ENCODE measurements at regions not wholly inside any gene's neighbourhood (a gene's known extent, or its start where the extent isn't known, plus 50 kb on each side); places are given as distances from the start of the nearest gene placed in this dataset.

DNA sequence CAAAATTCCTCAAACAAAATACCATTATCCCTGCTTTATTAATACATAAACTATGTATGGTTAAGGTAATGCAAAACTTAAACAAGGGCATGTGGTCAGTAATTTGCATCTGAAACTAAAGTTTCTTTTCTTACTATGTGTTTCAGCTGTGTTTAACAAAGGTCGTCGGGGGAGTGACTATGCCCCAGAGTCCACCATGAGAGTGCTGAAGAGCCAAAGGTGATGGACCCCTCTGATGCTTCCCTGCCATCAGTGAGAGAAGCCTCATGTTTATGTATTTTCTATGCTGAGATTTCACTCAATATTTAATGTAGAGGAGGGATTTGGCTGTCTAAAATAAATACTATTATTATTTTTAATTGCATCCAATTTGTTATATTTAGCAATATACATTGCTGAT, 707.2 kb upstream of the REG3G start:
- H3K27ac ChIP-seq, result no peak overlapping the region
- CTCF ChIA-PET, result no interaction called here
- POLR2A ChIA-PET (ENCODE audit: low non-redundant PET), result no interaction called here
- TF ChIP-seq, protein P1, sequence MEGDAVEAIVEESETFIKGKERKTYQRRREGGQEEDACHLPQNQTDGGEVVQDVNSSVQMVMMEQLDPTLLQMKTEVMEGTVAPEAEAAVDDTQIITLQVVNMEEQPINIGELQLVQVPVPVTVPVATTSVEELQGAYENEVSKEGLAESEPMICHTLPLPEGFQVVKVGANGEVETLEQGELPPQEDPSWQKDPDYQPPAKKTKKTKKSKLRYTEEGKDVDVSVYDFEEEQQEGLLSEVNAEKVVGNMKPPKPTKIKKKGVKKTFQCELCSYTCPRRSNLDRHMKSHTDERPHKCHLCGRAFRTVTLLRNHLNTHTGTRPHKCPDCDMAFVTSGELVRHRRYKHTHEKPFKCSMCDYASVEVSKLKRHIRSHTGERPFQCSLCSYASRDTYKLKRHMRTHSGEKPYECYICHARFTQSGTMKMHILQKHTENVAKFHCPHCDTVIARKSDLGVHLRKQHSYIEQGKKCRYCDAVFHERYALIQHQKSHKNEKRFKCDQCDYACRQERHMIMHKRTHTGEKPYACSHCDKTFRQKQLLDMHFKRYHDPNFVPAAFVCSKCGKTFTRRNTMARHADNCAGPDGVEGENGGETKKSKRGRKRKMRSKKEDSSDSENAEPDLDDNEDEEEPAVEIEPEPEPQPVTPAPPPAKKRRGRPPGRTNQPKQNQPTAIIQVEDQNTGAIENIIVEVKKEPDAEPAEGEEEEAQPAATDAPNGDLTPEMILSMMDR (conservative IDR thresholded peaks at IDR 0.05; ENCODE audit: low read depth), result no peak
- no peak for DNase-seq (ENCODE audit: low spot score)

DNA sequence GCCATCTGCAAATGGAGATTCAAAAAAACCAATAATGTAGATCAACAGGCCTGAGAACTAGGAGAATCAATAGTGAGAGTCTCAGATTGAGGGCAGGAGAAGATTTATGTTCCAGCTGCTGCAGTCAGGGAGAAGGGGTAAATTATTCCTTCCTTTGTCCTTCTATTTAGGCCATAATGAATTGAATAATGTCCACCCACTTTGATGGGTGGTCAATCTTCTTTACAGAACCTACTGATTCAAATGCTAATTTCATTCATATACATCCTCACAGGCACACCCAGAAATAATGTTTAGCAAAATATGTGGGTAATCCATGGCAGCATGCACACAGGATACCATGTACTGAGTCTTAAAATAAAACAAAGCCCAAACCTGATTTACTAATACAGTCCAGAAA, 695.3 kb upstream of the REG3G start:
- no peak for DNase-seq (ENCODE audit: low spot score)
- no peak overlapping the region for H3K27ac ChIP-seq
- CTCF ChIA-PET, result no interaction called here
- POLR2A ChIA-PET (ENCODE audit: low non-redundant PET), result no interaction called here
- TF ChIP-seq, protein P1 (conservative IDR thresholded peaks at IDR 0.05; ENCODE audit: low read depth), result no peak

DNA sequence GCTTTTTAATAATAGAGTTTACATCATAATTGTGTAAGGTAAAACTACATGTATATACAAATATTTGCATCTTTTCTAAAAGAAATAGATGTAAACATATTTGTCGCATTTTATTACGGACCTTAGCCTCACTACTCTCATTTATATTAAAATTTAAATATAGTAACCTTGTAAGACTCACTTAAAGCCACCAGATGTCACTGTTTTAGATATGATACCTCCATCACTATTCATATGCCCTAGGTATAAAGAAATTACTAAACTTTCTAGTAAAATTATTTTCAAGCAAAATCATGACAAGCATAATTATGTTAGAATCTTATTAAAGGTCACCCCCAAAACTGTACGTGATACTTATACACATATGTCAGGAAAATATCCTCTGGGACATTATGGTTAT, 674.3 kb upstream of the REG3G start:
- no peak overlapping the region for H3K27ac ChIP-seq
- ChIA-PET CTCF (interaction anchor here (0.6 kb wide), 3 partner anchors 509 to 529 kb away, joined by 3 to 4 read pairs (median 3); no protein-coding TSS in a partner anchor), POLR2A (ENCODE audit: low non-redundant PET) (no interaction called here)
- peak; percentile 13 for DNase-seq (ENCODE audit: low spot score)
- TF ChIP-seq, protein P1 (conservative IDR thresholded peaks at IDR 0.05; ENCODE audit: low read depth), result peak; percentile 17; the same call in 1 of the 2 replicates

DNA sequence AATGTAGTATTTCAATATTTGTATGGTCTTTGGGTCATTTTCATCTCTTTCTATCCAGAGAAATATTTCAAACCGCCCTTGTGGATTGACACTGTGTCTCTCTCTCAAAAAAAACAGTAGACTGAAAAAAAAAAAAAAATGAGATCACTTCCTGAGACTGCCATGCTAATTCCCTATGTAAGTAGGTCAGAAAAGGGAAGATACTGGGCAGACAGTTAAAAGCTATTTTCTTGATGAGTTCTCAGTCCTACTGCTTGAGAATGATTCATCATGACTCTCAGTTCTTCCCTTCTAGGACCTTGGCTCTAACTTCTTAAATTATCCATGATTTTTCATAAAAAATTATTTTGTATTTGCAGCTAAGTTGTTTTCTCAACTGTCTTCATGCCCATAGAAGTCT, 672.3 kb upstream of the REG3G start:
- ChIA-PET CTCF (interaction anchor here (0.6 kb wide), 1 partner anchor 435 kb away, joined by 4 read pairs; no protein-coding TSS in a partner anchor), POLR2A (ENCODE audit: low non-redundant PET) (no interaction called here)
- TF ChIP-seq, protein P1 (conservative IDR thresholded peaks at IDR 0.05; ENCODE audit: low read depth), result no peak
- H3K27ac ChIP-seq, result no peak overlapping the region
- no peak for DNase-seq (ENCODE audit: low spot score)

DNA sequence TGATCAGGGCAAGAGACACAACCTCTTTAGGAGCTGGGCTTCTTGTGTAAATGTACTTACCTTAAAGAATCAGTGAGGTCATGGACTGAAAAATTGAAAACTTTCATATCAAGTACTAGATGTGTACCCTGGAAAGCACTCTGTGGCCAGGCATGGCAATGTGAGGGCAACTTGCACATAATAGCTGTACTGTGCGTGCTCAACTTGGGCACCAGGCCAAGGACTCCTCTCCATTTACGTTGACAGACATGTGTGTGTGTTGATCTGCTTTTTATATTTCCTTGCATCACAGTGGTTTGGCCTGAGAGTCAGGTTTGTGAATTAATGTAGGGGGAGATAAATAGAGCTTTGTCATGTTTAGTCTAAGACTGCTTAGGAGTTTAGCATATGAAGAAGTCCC, 669.5 kb upstream of the REG3G start:
- CTCF ChIA-PET, result interaction anchor here (0.5 kb wide), 1 partner anchor 1402 kb away, joined by 3 read pairs; no protein-coding TSS in a partner anchor
- no peak overlapping the region for H3K27ac ChIP-seq
- DNase-seq (ENCODE audit: low spot score), result no peak
- TF ChIP-seq, protein P1 (conservative IDR thresholded peaks at IDR 0.05; ENCODE audit: low read depth), result no peak
- POLR2A ChIA-PET (ENCODE audit: low non-redundant PET), result no interaction called here

DNA sequence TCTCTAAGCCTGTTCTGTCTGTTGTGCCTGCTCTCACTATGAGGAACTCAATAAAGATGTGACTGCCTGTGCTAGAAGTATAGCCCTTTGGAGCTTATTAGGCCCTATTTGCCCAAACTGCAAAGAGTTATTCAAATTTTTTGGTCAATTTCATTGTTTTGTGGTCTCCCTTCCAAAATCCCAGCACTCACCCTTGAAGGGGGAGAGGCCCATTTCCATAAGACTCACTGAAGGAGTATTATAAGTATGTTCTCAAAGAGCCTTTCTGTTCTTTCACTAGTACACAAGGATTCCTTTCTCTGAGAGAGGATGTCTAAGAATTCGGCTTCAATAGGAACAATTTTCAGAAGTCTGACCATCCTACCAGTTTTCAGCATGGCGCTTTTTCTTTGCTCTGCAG, 641.9 kb upstream of the REG3G start:
- H3K27ac ChIP-seq, result no peak overlapping the region
- CTCF ChIA-PET, result no interaction called here
- DNase-seq (ENCODE audit: low spot score), result no peak
- POLR2A ChIA-PET (ENCODE audit: low non-redundant PET), result no interaction called here
- TF ChIP-seq, protein P1 (conservative IDR thresholded peaks at IDR 0.05; ENCODE audit: low read depth), result no peak

DNA sequence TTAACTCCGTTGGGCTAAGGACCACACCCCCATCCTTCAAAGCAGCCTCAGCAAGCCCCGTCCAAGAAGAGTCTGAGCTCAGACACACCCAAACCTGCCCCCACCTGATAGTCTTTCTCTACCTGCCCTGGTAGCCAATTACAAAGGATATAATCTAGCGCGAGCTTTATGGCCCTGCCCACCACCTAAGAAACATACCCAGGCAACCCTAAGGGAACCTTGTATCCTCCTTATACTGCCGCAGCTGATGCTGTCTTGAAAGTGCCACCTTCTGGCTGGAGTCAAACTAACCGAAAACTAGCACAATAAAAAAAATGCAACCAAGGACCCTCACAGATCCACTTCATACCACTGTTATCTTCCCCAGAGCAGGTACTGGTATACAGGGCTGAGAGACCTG, 628.3 kb upstream of the REG3G start:
- POLR2A ChIA-PET (ENCODE audit: low non-redundant PET), result no interaction called here
- CTCF ChIA-PET, result no interaction called here
- H3K27ac ChIP-seq, result no peak overlapping the region
- TF ChIP-seq, protein P1 (conservative IDR thresholded peaks at IDR 0.05; ENCODE audit: low read depth), result no peak
- DNase-seq (ENCODE audit: low spot score), result no peak

Measured in RWPE1 (cell line).